ENCODE measurements at regions not wholly inside any gene's neighbourhood (a gene's known extent, or its start where the extent isn't known, plus 50 kb on each side); places are given as distances from the start of the nearest gene placed in this dataset.

DNA sequence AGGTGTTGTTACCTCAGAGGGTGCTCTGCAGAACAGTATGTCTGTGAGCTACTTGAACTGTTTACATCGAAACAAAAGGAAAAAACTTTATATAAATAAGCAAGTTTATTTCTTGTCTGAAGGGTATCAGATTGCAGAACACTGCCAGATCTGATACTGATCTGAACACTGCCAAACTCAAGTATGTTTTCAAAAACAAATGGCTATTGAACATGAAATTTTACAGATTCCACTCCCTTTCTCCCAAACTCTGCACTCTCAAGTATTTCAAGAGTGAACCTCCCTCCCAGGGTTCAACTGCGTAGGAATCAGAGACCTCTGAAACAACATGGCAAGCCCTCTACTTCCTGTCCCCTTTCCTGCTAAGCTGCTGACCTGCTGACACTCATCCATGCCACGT is 216.6 kb downstream of the ZNF33B start:
- TF ChIP-seq CTCF (IDR thresholded peaks at IDR 0.05), result no peak
- TF ChIP-seq POLR2A (IDR thresholded peaks at IDR 0.05), result no peak

Measured in esophagus squamous epithelium (tissue), 4 donors.